ENCODE measurements at regions not wholly inside any gene's neighbourhood (a gene's known extent, or its start where the extent isn't known, plus 50 kb on each side); places are given as distances from the start of the nearest gene placed in this dataset.

DNA sequence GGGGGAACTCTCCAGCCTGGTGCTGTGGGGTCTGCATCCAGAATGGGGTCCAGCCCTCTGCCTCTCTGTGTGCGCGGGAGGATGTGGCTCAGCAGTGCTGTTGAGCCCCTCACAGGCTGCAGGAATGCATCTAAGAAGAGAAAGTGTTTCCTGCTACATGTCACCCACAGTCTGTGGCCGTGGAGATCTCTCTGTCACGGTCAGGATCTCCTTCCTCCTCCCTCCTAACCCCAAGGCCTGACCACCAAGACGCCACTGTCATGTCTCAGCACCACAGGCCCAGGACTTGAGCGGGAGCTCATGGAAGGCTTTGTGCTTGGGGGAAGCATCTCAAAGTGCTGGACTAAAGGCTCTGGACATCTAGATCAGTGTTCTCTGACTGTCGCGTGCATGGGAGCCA lies 90.1 kb downstream of the SREK1 start:
- no peaks in the 10 kb centered on the region for H3K27me3 Mint-ChIP-seq
- no peaks in the 10 kb centered on the region for H3K36me3 Mint-ChIP-seq

DNA sequence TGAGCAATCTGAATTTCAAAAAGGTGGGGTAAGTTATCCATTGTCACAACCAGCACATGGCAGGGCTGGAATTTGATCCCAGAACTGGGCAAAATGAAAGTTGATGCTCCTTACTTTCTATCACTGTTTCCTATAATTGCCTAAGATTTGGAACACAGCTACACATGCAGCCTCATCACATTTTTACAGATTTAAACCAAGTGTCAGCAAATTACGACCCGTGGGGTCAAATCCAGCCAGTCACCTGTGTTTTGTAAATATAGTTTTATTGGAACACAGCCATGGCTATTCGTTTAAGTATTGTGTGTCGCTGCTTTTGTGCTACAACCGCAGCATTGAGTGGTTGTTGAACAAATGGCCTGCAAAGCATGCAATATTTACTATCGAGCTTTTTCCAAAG lies 94.3 kb downstream of the SREK1 start:
- no peaks in the 10 kb centered on the region for H3K4me1 Mint-ChIP-seq

More for the DNA sequence above, 90.1 kb downstream of the SREK1 start:
- Mint-ChIP-seq H3K9me3 (no peaks in the 10 kb centered on the region), H3K27ac (no peak overlapping the region), H3K4me3 (no peak overlapping the region), H3K4me1 (no peaks in the 10 kb centered on the region)
- DNase-seq: no peak

DNA sequence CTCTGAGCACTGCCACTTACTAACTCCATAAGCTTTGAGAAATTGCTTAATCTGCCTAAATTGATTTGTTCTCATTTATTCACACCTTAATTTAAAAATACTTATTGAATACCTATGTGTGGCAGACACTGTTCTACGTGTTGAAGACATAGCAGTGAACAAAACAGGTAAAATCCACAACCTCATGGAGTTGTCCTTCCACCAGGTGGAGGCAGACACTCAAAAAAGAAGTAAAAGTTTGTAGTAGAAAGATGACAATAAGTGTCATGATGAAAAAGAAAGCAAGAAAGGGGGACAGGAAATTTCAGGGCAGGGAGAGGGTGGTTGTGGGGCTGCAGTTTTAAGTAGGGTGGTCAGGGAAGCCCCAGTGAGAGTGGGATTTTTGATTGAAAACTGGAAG lies 94.9 kb downstream of the SREK1 start:
- no peak overlapping the region for H3K4me3 Mint-ChIP-seq
- no peaks in the 10 kb centered on the region for H3K27me3 Mint-ChIP-seq
- no peak for DNase-seq
- no peaks in the 10 kb centered on the region for H3K4me1 Mint-ChIP-seq
- no peaks in the 10 kb centered on the region for H3K36me3 Mint-ChIP-seq
- no peaks in the 10 kb centered on the region for H3K9me3 Mint-ChIP-seq
- H3K27ac Mint-ChIP-seq: no peak overlapping the region

More for the DNA sequence above, 94.3 kb downstream of the SREK1 start:
- Mint-ChIP-seq H3K9me3 (no peaks in the 10 kb centered on the region), H3K36me3 (no peaks in the 10 kb centered on the region), H3K27me3 (no peaks in the 10 kb centered on the region), H3K27ac (no peak overlapping the region), H3K4me3 (no peak overlapping the region)
- DNase-seq: no peak

DNA sequence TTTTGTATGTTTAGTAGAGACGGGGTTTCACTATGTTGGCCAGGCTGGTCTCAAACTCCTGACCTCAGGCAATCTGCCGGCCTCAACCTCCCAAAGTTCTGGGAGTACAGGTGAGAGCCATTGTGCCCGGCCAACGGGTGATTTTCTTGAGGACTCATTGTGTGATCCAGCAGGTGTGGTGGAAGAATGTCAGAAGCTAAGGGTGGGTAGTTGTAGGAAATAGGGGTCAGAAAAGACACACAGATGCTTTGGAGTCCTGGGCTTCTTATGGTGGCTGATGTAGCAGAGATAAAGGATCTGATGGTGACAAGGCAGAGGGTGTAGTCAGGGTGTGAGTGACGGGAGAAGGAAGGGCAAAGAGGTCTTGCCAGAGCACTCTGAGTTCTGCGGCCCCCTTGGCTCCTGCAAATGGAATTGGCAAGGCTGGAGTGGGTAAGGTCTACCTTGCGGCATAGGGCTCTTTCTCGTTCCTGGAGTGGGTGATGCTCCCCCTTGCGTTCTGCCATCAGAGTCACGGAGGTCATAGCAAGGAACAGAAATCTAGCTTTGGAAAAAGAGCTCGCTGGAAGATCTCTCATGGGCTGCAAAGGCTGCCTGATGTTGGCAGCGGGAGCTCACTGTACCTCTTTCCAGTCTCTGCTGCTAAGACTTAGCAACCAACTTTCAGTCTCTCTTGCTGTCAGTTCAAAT lies 97.2 kb downstream of the SREK1 start:
- Mint-ChIP-seq H3K27me3 (no peaks in the 10 kb centered on the region), H3K36me3 (no peaks in the 10 kb centered on the region), H3K27ac (no peak overlapping the region), H3K4me3 (no peak overlapping the region), H3K9me3 (no peaks in the 10 kb centered on the region), H3K4me1 (no peaks in the 10 kb centered on the region)
- DNase-seq: no peak

DNA sequence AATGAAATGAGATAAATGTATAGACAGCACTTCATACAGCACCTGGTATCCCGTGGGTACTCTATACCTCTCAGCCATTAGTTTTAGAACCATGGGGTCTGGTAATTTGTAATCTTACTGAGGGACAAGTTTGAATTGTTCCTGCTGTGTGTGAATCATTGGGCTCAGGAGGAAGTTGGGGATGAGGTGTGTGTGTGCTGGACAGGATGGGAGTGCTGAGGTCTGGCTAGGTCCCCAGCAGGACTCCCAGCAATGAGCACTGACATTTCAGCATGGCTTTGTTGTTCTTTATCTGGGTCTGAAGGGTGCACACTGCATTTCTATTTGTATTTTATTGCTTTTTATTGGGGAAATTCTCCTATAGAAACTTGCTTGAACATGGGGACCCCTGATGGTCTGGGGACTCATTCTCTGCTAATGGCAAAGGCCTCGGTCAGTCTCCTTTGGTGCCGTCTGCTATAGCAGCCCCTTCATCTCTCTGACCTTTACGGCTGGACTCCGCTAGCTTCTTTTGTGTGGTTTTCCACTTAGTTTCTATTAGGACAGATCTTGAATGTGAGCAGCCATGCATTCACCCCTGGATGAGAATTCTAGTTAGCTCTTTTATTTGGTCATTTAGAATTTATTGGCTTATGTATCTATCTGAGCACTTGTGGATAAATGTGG lies 98.1 kb downstream of the SREK1 start:
- Mint-ChIP-seq H3K27me3 (no peaks in the 10 kb centered on the region), H3K9me3 (no peaks in the 10 kb centered on the region), H3K4me3 (no peak overlapping the region), H3K36me3 (no peaks in the 10 kb centered on the region), H3K4me1 (no peaks in the 10 kb centered on the region), H3K27ac (no peak overlapping the region)
- no peak for DNase-seq

DNA sequence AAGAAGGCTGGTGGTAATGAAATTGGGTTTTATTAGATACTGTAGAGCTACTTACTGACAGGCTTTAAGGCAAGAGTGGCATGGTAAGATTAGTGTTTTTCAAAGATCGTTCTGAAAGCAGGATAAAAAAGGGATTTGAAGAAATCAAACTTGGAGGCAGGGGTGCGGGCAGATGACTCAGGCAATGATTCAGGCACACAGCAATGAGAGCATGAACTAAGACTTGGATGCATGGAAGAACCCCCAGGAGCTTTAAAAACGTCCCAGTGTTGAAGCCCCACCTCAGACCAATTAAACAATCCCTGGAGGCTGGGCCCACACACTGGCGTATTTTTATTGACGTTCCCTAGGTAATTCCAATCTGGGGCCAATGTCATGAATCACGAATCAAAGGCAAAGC lies 102.5 kb downstream of the SREK1 start:
- no peak for DNase-seq
- H3K9me3 Mint-ChIP-seq: no peaks in the 10 kb centered on the region
- H3K4me3 Mint-ChIP-seq: no peak overlapping the region
- H3K36me3 Mint-ChIP-seq: no peaks in the 10 kb centered on the region
- H3K4me1 Mint-ChIP-seq: no peaks in the 10 kb centered on the region
- H3K27ac Mint-ChIP-seq: no peak overlapping the region
- no peaks in the 10 kb centered on the region for H3K27me3 Mint-ChIP-seq

DNA sequence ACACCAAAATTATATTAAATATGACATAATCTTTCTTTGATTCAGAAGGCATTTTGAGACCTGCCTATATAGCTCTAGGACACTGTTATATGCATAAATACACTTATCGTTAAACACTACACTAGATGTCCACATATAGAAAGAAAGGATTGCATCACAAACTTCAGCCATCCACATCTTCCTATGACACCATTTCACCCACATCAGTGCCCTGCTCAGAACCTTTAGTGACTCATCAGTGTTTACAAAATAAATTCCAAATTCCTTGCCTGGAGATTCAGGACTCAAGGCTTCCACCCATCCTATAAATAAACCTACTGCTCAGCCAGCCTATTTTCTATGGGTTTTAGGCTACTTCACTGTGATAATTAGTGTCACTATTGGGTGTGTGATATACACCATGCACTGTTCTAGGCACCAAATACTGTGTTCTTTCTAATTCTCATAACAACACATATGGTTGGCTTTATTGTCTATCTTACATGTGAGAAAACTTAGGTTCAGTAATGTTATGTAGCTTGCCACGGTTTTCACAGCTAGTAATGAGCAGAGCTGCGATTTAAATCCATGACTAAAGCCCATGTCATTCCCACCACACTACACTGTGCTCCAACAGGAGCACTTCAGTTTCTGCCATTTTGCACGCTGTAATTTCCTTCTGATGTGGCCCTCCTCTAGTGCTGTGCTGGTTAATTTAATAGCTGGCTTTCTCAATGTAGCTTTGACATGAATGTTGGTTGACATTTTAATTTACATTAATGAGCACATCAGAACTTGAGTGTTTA lies 103.3 kb downstream of the SREK1 start:
- no peak overlapping the region for H3K4me3 Mint-ChIP-seq
- no peaks in the 10 kb centered on the region for H3K9me3 Mint-ChIP-seq
- no peaks in the 10 kb centered on the region for H3K27me3 Mint-ChIP-seq
- no peaks in the 10 kb centered on the region for H3K4me1 Mint-ChIP-seq
- no peaks in the 10 kb centered on the region for H3K36me3 Mint-ChIP-seq
- no peak for DNase-seq
- H3K27ac Mint-ChIP-seq: no peak overlapping the region

DNA sequence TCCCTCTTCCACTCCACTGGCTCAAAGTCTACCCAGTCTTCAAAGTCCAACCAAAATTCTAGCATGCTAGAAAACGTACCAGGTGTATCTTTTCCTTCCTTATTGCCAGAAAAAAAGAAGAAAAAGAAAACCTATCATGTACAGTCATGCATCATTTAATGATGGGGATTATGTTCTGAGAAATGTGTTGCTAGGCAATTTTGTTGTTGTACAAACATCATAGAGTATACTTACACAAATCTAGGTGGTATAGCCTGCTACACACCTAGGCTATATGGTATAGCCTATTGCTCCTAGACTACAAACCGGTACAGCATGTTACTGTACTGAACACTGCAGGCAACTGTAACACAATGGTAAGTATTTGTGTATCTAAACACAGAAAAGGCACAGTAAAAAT lies 104.8 kb downstream of the SREK1 start:
- no peaks in the 10 kb centered on the region for H3K36me3 Mint-ChIP-seq
- no peak overlapping the region for H3K27ac Mint-ChIP-seq
- no peaks in the 10 kb centered on the region for H3K9me3 Mint-ChIP-seq
- no peaks in the 10 kb centered on the region for H3K4me1 Mint-ChIP-seq
- H3K27me3 Mint-ChIP-seq: no peaks in the 10 kb centered on the region
- no peak for DNase-seq
- H3K4me3 Mint-ChIP-seq: no peak overlapping the region

DNA sequence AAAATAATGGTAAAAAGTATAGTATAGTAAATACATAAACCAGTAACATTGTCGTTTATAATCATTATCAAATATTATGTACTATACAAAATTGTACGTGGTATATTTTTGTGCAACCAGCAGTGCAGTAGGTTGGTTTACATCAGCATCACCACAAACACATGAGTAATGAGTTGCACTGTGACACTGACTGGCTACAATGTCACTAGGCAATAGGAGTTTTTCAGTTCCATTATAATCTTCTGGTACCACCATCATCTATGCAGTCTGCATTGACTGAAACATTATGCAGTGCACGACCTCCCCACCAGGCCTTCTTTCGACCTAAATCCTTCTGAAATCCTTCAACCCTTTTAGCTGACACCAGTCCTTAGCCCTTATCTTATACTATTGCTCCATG lies 105.8 kb downstream of the SREK1 start:
- H3K36me3 Mint-ChIP-seq: no peaks in the 10 kb centered on the region
- H3K4me1 Mint-ChIP-seq: no peaks in the 10 kb centered on the region
- H3K4me3 Mint-ChIP-seq: no peak overlapping the region
- no peak for DNase-seq
- H3K27me3 Mint-ChIP-seq: no peaks in the 10 kb centered on the region
- no peaks in the 10 kb centered on the region for H3K9me3 Mint-ChIP-seq
- H3K27ac Mint-ChIP-seq: no peak overlapping the region

DNA sequence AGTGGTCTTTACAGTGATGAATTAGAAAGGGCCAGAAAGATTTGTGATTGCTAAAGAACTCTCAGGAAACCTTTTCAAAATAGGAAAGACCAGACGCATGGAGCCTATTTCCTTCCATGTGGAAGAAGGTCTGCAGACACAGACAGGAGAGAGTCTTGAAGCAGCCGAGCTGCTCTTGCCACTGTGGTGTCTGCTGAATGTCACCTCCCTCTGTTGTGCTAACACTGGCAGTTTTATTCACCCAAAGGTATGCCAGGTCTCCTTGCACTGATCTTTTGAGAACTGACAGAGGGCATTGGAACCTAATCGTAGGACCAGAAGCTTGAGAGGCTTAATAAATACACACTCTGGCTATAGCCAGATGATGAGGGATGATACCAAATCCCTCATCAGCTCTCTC lies 108.7 kb downstream of the SREK1 start:
- Mint-ChIP-seq H3K9me3 (no peaks in the 10 kb centered on the region), H3K4me3 (no peak overlapping the region), H3K36me3 (no peaks in the 10 kb centered on the region), H3K27me3 (no peaks in the 10 kb centered on the region), H3K27ac (no peak overlapping the region), H3K4me1 (no peaks in the 10 kb centered on the region)
- no peak for DNase-seq

DNA sequence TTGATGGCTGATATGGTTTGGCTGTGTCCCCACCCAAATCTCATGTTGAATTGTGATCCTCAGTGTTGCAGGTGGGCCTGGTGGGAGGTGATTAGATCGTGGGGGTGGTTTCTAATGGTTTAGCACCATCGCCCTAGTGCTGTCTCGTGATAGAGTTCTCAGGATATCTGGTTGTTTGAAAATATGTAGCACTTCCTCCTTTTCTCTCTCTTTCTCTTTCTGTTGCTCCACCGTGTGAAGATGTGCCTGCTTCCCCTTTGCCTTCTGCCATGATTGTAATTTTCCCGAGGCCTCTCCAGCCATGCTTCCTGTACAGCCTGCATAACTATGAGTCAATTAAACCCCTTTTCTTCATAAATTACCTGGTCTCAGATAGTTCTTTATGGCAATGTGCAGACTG lies 111.6 kb downstream of the SREK1 start:
- Mint-ChIP-seq H3K27ac (no peak overlapping the region), H3K27me3 (no peaks in the 10 kb centered on the region), H3K9me3 (peaks cover 3% of the 10 kb centered on the region), H3K36me3 (no peaks in the 10 kb centered on the region), H3K4me3 (no peak overlapping the region), H3K4me1 (no peaks in the 10 kb centered on the region)
- DNase-seq: no peak

DNA sequence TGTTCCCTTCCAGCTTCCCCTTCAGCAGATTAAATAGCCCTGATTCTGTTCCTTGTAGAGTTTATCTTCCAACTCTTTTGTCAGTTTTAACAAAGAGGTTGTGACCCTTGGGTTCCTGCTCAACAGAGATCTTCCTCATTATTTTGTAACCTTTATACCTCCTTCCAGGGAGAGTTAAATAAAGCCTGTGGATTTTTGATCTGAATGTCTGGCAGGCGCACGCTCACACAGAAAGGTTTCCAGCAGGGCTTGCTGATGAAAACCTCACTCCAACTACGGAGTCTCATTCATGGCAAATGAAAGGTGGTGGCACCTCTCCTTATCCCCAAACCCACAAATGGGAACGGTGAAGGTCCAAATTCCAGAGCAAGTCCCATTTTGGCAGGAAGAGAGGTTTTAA lies 129.0 kb downstream of the SREK1 start:
- H3K27me3 Mint-ChIP-seq: peaks cover 18% of the 10 kb centered on the region
- no peaks in the 10 kb centered on the region for H3K9me3 Mint-ChIP-seq
- H3K27ac Mint-ChIP-seq: no peak overlapping the region
- no peak for DNase-seq
- no peaks in the 10 kb centered on the region for H3K36me3 Mint-ChIP-seq
- no peak overlapping the region for H3K4me3 Mint-ChIP-seq
- H3K4me1 Mint-ChIP-seq: no peaks in the 10 kb centered on the region

DNA sequence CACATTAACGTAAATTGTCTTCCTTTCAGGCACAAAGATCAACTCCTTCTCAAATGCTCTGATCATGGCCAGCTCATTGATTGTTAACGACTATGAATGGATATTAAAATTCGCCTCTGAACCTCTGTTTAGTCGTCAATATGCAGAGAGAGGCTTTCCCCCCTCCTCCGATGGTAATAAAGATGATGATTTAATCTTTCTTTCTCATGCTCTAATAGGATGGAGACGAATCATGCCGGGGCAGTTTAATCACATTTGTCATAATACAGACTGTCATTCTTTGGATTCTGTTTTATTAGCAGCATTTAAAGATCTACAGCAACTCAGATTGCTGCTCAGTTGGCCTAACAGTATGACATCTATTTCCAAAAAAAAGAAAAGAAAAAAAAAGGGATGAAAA lies 132.9 kb downstream of the SREK1 start:
- DNase-seq: no peak
- Mint-ChIP-seq H3K27ac (no peak overlapping the region), H3K27me3 (peaks cover 19% of the 10 kb centered on the region), H3K4me1 (no peaks in the 10 kb centered on the region), H3K4me3 (no peak overlapping the region), H3K36me3 (no peaks in the 10 kb centered on the region), H3K9me3 (no peaks in the 10 kb centered on the region)

DNA sequence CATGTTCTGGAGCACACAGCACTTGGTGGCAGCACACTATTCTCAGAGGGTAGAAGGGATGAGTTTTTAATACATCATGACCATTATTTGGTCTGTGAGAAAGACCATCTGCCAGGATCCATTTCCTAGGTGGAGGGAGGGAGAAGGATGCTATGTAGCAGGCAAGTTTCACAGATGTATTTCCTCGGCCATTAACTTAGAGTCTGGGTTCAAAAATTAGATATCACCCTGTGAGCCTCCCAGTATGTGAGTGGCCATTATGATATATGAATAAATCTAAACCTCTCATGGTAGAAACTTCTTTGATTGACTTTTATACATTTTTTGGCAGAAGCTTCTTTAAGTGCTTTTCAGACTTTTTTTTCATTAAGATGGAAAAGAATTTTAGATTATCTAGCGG lies 133.9 kb downstream of the SREK1 start:
- no peak overlapping the region for H3K4me3 Mint-ChIP-seq

DNA sequence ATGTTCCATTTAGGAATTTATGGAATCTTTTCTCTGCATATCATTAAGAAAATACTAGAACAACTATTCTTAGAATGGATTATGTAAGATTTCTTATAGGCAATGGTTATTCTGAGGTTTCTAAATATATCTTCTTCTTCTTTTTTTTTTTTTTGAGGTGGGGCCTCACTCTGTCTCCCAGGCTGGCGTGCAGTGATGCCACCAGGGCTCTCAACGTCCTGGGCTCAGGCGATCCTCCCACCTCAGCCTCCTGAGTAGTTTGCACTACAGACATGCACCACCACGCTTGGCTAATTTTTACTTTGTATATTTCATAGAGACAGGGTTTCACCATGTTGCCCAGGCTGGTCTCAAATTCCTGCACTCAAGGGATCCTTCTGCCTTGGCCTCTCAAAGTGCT lies 137.2 kb downstream of the SREK1 start:
- DNase-seq: no peak
- Mint-ChIP-seq H3K4me3 (no peak overlapping the region), H3K36me3 (no peaks in the 10 kb centered on the region), H3K9me3 (no peaks in the 10 kb centered on the region), H3K4me1 (no peaks in the 10 kb centered on the region), H3K27me3 (peaks cover 6% of the 10 kb centered on the region), H3K27ac (no peak overlapping the region)

More for the DNA sequence above, 133.9 kb downstream of the SREK1 start:
- Mint-ChIP-seq H3K27ac (no peak overlapping the region), H3K4me1 (no peaks in the 10 kb centered on the region), H3K9me3 (no peaks in the 10 kb centered on the region), H3K36me3 (no peaks in the 10 kb centered on the region), H3K27me3 (peaks cover 19% of the 10 kb centered on the region)
- no peak for DNase-seq

Data from activated naive CD8-positive, alpha-beta T cell treated with anti-CD3 and anti-CD28 coated beads for 36 hours (primary cell).